ENCODE measurements at regions not wholly inside any gene's neighbourhood (a gene's known extent, or its start where the extent isn't known, plus 50 kb on each side); places are given as distances from the start of the nearest gene placed in this dataset.
"Not testable (repeated sequence)": the region's sequence is repeated elsewhere in the genome, so short reads cannot be mapped to it uniquely, and the experiment has no call there.

DNA sequence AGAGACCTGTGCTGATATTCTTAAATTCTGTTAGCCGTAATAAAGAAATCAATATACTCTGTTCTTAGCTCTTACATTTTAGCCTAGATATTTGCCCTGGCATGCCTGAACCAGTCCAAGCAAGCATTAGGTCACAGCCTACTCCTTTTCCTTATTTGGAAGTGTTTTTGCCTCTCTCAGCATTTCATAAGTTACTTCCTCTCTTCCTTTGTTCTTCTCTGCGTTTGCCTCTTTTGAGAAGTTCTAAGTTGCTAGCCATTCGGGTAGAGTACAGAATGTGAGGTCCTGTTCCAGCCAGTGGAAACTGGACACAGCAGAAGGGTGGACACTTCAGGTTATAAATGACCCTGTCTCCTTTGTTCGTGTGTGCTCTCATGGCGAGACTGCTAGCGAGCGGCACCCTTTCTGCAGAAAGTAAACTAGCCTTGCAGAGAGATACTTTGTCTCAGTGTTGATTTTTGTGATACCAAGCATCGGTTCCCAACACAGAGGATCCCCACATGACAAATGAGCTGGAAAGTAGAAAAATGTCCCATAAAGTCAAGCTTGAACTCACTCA lies 75.0 kb upstream of the FAM153A start:
- not testable (repeated sequence) for FAIRE-seq

DNA sequence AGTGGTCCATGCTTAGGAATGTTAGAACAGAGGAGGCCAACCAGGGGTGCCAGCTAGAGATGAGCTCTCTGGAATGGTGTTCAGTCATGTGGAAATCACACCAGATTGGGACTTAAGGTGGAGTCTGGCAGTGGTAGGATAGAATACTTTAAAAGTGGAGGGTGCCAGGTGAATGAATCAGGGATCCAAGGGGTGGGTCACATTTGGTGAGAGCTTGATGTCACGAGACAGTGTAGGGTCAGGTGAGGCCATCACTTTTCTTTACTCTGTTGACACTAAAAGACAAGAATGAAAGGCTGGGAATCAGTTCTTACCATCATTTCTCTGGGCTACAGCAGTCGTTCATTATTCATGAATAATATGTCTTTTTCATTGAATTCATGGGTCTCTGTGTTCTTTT lies 73.8 kb upstream of the FAM153A start:
- not testable (repeated sequence) for FAIRE-seq

GRCh38 chr5:177847914-177848313 lies 65.2 kb upstream of the FAM153A start:
- FAIRE-seq = not testable (repeated sequence)

DNA sequence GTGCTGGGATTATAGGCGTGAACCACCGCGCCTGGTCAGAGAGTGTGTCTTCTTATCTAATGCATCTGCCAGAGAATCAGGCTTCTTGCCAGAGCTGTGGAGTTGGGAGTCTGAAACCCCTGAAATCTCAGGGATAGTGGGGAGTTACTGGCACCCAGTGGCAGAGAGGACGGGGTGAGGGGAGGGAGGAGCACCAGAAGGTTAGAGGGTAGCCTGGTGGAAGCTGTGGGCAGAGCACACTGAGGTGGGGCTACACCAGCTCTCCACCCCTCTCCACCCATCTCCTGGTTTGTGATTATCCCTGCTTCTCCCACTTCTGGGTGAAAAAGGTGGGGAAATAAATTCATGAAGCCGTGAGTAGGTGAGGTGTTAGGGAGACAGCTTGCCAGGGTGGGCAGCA lies 63.9 kb upstream of the FAM153A start:
- not testable (repeated sequence) for FAIRE-seq

GRCh38 chr5:177845906-177846305 lies 63.2 kb upstream of the FAM153A start:
- not testable (repeated sequence) for FAIRE-seq

DNA sequence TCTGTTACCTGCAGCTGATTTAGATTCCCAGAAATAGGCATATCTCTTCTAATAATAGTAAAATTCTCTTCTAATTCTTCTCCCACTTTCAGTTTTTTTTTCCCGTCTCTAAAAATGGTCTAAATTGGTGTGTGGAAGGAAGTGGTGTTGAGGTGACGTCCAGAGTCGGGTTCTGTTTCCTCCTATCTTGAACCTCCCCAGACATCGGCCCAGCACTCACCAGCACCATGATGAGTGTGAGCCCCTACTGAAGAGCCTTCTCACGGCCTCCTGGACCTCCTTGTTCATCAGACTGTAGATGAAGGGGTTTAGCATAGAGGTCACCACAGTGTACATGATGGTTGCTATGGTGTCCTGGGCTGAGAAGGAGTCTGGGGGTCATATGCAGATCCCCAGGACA lies 53.5 kb upstream of the FAM153A start:
- FAIRE-seq = not testable (repeated sequence)

All from TTC549 (cell line).